8988T (cell line): ENCODE measurements at regions not wholly inside any gene's neighbourhood (a gene's known extent, or its start where the extent isn't known, plus 50 kb on each side); places are given as distances from the start of the nearest gene placed in this dataset.
A peak's percentile ranks its signal among the peaks of the same experiment; 100 is the strongest.

Experiments used
- DNase-seq: peaks from one replicate; pipeline ENCODE4 v3.0.0; 2011

DNA sequence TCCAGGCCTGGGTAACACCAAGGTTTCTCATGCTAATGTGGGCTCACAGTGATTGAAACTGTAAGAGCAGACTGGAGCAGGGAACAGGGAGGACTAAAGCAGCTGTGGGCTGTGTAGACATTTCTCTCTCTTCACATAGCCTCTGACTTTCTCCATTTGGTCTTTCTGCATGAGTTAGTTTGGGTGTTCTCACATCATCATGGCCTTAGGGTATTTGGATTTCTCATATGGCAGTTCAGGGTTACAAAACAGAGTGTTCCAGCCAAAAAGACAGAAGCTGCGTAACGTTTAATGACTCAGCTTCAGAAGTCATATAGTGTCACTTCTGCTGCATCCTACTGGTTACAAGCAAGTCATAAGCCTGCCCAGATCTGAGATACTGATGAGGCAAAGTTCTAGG lies 52.0 kb upstream of the OSBPL8 start:
- DNase-seq, result no peak

- no peak for DNase-seq
Observed at GRCh38 chr12:76614364-76614763, 54.8 kb upstream of the OSBPL8 start.

- DNase-seq, result no peak
Observed at GRCh38 chr12:76618031-76618430, 58.5 kb upstream of the OSBPL8 start.

GRCh38 chr12:76621582-76622024 lies 62.0 kb upstream of the OSBPL8 start:
- peak; percentile 15 for DNase-seq

DNA sequence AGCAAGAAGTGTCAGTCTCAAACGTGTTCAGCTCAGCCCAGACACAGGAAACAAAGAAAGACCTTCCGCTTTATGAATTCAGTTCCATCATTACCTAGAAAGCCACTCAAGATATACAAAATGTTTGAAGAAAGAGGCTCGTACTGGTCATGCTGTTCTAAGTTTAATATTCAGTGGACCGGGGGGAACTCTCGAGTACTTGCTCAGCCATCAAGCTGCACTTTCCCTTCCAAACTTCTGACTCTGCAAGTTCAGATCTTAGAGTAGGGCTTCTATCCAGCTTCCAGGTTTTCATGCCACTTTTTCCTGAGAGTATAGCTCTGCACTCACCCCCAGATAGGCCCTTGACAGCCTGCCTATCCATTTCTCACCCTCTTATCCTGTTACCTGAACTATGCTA lies 62.8 kb upstream of the OSBPL8 start:
- no peak for DNase-seq

GRCh38 chr12:76622915-76623314 lies 63.3 kb upstream of the OSBPL8 start:
- no peak for DNase-seq

- DNase-seq, result no peak
Observed at GRCh38 chr12:76623931-76624330, 64.4 kb upstream of the OSBPL8 start.

DNA sequence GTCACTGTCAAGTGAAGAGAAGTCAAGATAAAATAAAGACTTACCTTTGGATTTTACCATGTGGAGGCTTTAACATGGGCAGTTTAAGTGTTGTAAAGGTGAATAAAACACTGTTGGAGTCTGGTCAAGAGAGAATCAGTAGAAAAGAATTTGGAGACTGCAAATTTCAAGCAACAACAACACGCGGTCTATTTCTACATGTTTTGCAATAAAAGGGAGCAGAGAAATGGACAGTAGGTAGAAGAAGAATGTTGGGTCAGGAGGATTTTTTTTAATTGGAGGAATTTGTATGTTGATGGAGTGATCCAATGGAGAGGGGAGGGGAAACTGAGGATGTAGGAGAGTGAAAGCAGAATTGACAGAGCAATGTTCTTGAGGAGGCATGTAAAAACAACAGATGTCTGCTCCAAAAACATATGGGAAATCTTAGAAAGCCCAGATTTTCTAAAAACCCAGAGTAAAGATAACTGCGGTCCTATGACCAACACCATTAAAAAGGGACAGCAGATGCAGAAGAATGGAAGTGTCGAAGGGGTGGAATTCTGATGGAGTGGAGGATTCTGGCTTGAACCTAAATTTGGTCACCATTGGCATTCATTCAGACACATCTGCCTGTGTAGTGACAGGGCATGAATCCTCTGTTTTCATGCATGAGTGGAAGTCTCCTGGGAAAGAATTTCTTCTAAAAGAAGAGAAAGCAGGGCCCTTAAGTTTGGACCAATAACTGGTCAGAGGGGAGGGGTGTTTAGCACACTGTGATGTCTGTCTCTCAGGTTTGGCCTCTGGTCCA lies 68.0 kb upstream of the OSBPL8 start:
- no peak for DNase-seq

GRCh38 chr12:76628745-76629144 lies 69.2 kb upstream of the OSBPL8 start:
- no peak for DNase-seq

DNA sequence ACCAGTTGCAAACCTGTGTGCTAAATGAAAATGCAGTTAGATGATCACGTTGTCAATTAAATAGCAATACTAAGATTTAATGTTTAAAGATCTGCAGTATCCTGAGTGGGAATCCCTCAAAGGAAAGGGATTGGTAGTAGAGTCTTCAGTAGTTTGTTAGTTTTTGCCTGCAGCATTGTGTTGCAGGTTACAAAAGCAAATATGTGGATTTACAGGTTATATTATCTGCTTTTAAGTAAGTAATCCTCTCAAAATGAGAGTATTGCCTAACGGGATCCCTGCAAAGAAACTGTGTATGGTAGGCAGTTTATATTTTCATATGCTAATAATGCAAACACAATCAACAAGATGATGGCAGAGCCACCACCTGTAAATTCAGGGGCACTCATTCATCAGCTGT lies 72.2 kb upstream of the OSBPL8 start:
- no peak for DNase-seq

DNA sequence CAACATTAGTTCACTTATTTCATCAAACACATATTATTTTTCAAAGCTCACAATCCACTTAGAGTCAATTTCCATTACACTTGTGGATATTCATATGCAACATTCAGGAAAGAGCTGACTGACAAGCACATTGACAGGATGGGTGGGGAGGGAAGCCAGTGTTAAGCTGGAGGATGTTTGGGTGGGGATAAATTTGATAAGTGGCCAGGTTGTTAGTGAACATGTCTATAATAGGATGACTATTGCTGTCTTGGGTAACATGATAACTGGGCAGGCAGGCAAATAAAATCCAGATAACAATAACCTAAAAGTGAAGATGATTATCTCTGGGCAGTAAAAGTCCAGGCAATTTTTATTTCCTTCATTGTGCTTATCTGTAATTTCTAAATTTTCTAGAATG lies 73.8 kb upstream of the OSBPL8 start:
- DNase-seq, result no peak

DNA sequence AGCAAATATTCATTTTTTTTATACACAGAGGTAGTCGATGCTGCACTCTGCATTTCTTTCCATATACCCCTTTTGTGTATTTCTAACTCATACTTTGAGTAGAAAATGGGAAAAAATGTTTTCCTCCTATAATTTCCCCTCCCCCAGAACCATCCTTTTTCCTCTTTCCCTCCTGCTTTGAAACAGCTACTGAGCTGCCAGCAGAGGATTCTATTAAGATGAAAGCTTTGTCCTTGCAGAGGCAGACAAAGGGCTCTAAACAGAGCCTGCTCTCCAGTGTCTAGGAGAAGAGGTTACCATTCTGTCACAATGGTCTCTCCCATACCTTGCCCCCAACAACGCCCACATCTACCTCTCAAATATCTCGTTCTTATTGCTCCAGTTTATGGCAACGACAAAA lies 74.6 kb upstream of the OSBPL8 start:
- no peak for DNase-seq

DNA sequence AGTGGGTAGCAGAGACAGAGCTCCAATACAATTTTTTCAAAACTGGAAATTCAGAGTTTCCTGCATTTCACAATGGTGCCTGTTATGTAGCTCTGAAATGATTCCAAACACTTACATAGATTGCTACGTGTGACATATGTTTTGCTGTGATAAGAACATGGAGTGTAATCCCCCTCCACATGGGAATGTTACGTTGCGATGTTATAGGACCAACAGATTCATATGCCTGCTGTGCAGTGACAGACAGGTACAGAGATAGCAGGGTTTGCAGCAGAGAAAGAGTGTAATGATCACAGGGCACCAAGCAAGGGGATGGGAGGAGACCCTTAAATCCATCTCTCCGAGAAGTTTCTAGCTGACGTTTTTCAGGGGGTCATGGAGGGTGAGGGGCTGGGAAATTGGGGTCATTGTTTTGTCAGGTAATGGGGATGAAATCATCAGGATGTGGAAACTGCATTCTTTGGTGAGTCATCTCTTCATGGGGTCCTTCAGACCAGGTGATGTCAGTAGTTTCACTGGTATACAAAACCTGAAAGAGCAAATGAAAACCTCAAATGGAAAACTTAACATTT lies 76.6 kb upstream of the OSBPL8 start:
- DNase-seq, result no peak

DNA sequence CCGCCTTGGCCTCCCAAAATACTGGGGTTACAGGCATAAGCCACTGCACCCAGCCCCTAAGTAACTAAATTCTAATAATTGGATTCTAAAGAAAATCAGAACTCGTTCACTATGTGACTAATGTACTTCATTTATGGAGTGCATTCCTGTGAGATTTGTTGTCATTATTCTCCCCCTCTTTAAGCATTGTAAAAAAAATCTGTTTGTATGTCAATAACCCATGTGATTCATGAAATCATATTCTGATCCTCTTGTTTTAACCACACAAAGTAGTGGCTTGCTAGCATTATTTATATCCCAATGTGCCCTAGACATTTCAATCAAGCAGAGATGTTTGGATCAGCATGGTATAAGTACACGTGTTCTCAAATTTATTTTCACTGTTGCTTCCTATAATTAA lies 78.2 kb upstream of the OSBPL8 start:
- DNase-seq, result no peak

DNA sequence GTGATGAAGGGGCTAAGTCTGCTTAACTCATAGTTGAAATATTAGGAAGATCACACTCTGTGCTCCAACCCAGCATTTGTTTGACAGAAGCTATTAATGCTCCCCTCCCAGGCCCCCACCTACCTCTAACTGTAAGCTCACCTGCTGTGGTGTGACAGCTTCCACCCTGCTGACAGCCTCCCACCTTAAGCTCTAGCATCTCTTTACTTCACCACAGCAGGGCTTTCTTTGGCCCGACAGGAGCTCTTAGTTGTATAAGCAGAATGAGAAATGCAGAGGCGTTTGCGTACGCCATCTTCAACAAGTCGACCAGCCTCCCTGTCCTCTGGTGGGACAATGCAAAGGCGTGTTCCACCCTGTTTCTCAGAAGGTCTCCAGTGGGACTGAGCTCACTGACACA lies 80.1 kb upstream of the OSBPL8 start:
- no peak for DNase-seq

GRCh38 chr12:76641073-76641472 lies 81.5 kb upstream of the OSBPL8 start:
- DNase-seq, result no peak

DNA sequence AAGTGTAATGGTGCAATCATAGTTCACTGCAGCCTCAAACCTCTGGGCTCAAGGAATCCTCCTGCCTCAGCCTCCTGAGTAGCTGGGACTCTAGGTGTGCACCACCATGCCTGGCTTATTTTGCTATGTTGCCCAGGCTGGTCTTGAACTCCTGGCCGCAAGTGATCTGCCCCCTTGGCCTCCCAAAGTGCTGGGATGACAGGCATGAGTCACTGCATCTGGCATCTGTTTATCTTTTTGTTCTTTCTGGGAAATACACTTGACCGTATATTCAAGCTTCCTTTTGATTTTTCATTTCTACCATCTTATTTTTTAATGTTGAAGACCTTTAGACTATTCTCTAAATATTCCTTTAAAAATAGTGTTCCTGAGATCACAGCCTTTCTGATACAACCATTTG lies 82.4 kb upstream of the OSBPL8 start:
- no peak for DNase-seq

- no peak for DNase-seq
Observed at GRCh38 chr12:76643438-76643837, 83.9 kb upstream of the OSBPL8 start.

- no peak for DNase-seq
Observed at GRCh38 chr12:76644950-76645349, 85.4 kb upstream of the OSBPL8 start.

DNA sequence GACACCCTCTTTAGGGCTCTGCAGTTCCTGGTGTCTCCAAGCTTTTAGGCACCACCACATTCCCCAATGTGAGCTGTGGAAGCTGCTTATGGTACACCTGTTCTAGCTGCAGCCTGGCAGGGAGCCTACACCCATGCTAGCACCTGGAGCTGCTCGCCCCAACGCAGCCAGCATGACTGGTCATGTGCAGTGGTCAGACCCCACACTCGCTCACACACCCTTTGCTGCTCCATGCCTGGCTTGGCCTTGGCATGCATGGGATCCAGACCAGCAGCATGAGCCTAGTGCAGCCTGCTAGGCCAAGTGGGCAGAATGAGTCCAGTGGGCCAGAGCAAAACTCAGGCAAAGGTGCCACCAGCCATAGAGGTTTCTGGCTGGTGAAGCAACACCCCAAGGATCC lies 86.4 kb upstream of the OSBPL8 start:
- DNase-seq, result no peak

DNA sequence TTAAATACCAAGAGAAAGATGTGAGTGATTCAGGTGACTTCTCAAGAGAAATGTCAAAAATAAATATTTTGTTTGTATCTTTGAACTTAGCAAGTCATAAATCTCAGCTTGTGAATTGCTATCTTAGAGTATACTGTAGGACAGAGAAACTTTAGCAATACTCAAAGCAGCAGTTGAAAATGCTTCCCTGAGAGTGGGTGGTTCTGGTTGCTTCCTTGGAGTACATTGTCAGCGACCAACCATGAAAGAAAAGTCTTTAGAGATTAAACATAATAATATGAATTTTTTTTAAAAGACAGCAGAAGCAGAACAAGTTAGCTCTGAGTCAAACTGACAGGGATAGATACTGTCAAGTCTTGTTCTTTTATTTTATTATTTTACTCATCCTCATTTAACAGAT lies 86.8 kb upstream of the OSBPL8 start:
- DNase-seq, result no peak

DNA sequence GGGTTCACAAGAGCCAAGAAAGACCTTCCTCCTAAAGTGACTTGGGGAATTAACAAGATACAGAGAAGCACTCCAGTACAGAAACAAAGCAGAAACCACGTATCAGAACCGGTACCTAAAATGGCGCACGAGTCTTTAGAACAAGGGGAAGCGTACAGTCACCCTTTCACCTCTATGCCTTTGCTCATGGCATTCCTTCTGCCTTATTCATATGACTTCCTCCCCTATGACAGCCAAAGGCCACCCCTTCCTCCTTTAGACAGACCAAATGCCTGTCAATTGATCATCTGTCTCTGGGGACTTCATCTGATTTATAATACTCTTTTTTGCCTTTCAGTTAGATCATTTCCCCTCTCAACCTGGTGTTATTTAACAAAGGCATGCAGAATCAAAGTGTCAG lies 89.5 kb upstream of the OSBPL8 start:
- no peak for DNase-seq

DNA sequence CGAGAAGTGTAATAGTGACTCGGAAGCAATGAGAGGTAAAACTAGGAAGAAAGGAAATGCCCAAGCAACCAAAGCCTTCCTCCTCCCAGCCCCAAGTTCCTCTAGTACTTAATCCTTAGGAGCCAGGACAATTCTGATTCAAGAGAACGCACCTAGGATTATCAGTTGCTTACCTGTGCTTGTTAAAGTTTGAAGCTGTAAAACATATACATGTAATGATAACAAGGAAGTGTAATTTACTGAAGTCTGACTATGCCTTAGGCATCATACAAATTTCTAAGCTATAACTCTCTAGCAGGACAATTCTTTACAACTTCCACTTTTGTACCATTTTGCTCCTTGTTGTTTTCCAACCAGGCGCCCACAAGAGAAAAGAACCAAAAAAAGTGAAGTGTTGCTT lies 92.8 kb upstream of the OSBPL8 start:
- no peak for DNase-seq

DNA sequence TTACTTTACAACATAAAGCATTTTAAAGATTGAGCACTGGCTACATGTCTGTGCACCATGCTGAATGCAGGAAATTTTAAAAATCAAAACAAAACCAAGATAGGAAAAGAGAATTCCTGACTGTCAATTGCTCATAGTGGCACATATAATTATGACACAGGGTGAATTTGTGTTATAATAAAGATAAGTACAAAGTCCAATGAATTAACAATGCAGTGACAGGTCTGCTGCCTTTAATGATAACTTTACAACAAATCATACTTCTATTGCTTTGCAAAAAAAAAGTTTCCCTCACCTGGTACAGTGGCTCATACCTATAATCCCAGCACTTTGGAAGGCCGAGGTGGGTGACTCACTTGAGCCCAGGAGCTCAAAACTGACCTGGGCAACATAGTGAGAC lies 93.8 kb upstream of the OSBPL8 start:
- no peak for DNase-seq

DNA sequence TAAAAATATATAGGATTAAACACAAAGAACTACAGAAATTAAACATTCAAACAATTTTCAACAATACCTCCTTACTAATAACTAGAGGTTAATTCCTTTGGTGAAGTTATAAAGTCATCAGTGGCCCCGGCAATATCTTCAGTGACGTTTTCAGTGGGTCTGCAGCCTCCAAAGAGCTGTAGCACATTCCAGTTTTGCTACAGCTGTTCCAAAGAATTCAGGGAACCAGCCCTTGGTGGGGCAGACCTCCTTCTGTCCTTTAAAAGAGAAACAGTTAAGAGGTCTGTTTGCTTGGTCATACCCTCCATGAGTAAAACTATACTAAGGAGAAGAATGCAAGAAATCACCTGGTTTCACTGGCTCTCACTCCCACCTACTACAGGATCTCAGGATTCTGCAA lies 99.2 kb upstream of the ZDHHC17 start:
- no peak for DNase-seq
